A673 (cell line): ENCODE measurements at regions not wholly inside any gene's neighbourhood (a gene's known extent, or its start where the extent isn't known, plus 50 kb on each side); places are given as distances from the start of the nearest gene placed in this dataset.

Experiments used
- CTCF ChIP-seq: fragments of 300-800, 200-600 bp; sonication (generic); conservative IDR thresholded peaks from 2 replicates; pipeline ENCODE4 v1.5.1; 2017; ENCODE audit warnings: low read depth, mild to moderate bottlenecking, antibody characterized with exemption, low read length, moderate library complexity, mixed read lengths
- EZH2 ChIP-seq: fragments of 200-600 bp; sonication (generic); IDR thresholded peaks from 2 replicates; pipeline ENCODE4 v1.6.1; 2017; ENCODE audit warnings: borderline replicate concordance, low read depth, mild to moderate bottlenecking, mixed read lengths, antibody characterized with exemption, low read length; ENCODE audit not compliant: poor library complexity, severe bottlenecking

DNA sequence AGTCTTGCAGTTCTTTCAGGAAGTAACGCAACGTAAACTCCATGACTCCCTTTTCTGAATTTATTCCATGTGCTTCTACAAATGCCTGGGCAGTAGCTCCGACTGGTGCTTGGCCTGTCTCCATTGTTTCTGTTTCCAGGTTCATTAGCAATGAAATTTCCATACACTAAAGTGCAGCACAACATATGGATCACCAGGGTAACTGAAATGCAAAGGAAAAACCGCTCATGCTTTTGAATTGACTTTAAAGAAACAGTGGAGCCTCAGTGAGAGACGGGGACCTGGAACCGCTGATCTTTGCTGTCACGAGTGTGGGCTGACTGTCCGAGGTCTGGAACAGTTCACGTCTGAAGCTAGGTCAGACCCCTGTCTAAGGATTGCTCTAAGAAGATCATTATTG is 126.5 kb upstream of the IGFBP3 start:
- TF ChIP-seq EZH2, result no peak
- no peak for TF ChIP-seq CTCF
